IMR-90 (cell line): ENCODE measurements at regions not wholly inside any gene's neighbourhood (a gene's known extent, or its start where the extent isn't known, plus 50 kb on each side); places are given as distances from the start of the nearest gene placed in this dataset.

Experiments used
- ATAC-seq: fragments of 200-7000 bp; cut with Tn5 transposase; 2 replicates; pipeline ENCODE4 v1.9.1; 2020; ENCODE audit warnings: low read depth, mild to moderate bottlenecking, moderate library complexity
- BruUV-seq: library from RNA; stranded (reverse); fragments of 400-500 nt; replicated peaks from 2 replicates; lab custom pipeline; 2021; lab: Mats Ljungman, UMichigan
- CTCF ChIA-PET: fragments of 300-600 bp; formaldehyde crosslinking; extraction: SDS; loops from one replicate; lab custom pipeline; 2021; ENCODE audit warnings: antibody characterized with exemption; lab: Yijun Ruan, JAX
- POLR2A ChIA-PET: fragments of 300-600 bp; sonication (Branson Sonifier 250); formaldehyde crosslinking; loops from one replicate; lab custom pipeline; 2022; ENCODE audit warnings: antibody characterized with exemption; ENCODE audit not compliant: unreplicated experiment; lab: Charles Lee
- DNase-seq: peaks from one replicate; pipeline ENCODE4 v3.0.0; 2013
- H2AFZ ChIP-seq: replicated peaks from 2 replicates; pipeline ENCODE3; 2013; ENCODE audit warnings: low read length, mild to moderate bottlenecking; ENCODE audit not compliant: poor library complexity
- H2AK5ac ChIP-seq: 2 replicates; pipeline ENCODE4 v1.6.1; 2013; ENCODE audit warnings: low read depth, low read length, inconsistent platforms
- H2AK9ac ChIP-seq: replicated peaks from 2 replicates; pipeline ENCODE3; 2013; ENCODE audit warnings: mild to moderate bottlenecking, low read depth, low read length, moderate library complexity; ENCODE audit not compliant: poor library complexity
- H2BK120ac ChIP-seq: 2 replicates; pipeline ENCODE4 v1.6.1; 2013; ENCODE audit warnings: low read depth, low read length, inconsistent platforms
- H2BK15ac ChIP-seq: 3 replicates; pipeline ENCODE4 v1.6.1; 2013; ENCODE audit warnings: low read depth, low read length, inconsistent platforms
- H2BK20ac ChIP-seq: 2 replicates; pipeline ENCODE4 v1.6.1; 2013; ENCODE audit warnings: low read depth, mild to moderate bottlenecking, inconsistent platforms, low read length, moderate library complexity
- H2BK5ac ChIP-seq: 2 replicates; pipeline ENCODE4 v1.6.1; 2013; ENCODE audit warnings: mild to moderate bottlenecking, low read depth, low read length, inconsistent platforms; ENCODE audit not compliant: poor library complexity, severe bottlenecking
- H3K14ac ChIP-seq: replicated peaks from 2 replicates; pipeline ENCODE4 v1.6.1; 2013; ENCODE audit warnings: low read depth, low read length, inconsistent platforms
- H3K18ac ChIP-seq: 2 replicates; pipeline ENCODE4 v1.6.1; 2013; ENCODE audit warnings: low read depth, low read length, control low read depth
- H3K23ac ChIP-seq: 2 replicates; pipeline ENCODE4 v1.6.1; 2013; ENCODE audit warnings: low read depth, low read length, inconsistent platforms
- H3K27ac ChIP-seq: 2 replicates; pipeline ENCODE4 v1.5.1; 2013; ENCODE audit warnings: mild to moderate bottlenecking, control low read depth, low read length; ENCODE audit not compliant: insufficient read depth
- H3K27me3 ChIP-seq: 2 replicates; pipeline ENCODE4 v1.6.1; 2013; ENCODE audit warnings: low read length; ENCODE audit not compliant: control insufficient read depth, insufficient read depth
- H3K36me3 ChIP-seq: 2 replicates; pipeline ENCODE4 v1.6.1; 2013; ENCODE audit warnings: low read length, mixed read lengths; ENCODE audit not compliant: control insufficient read depth, insufficient read depth
- H3K4ac ChIP-seq: 2 replicates; pipeline ENCODE4 v1.6.1; 2013; ENCODE audit warnings: low read depth, low read length, inconsistent platforms
- H3K4me1 ChIP-seq: 2 replicates; pipeline ENCODE4 v1.6.1; 2013; ENCODE audit warnings: low read length, mixed read lengths; ENCODE audit not compliant: control insufficient read depth, insufficient read depth
- H3K4me2 ChIP-seq: 2 replicates; pipeline ENCODE4 v1.6.1; 2013; ENCODE audit warnings: low read depth, mild to moderate bottlenecking, control low read depth, low read length, moderate library complexity
- H3K4me3 ChIP-seq: 2 replicates; pipeline ENCODE4 v1.5.1; 2013; ENCODE audit warnings: low read depth, mild to moderate bottlenecking, control low read depth, low read length, moderate library complexity; ENCODE audit not compliant: insufficient read depth
- H3K56ac ChIP-seq: 2 replicates; pipeline ENCODE4 v1.6.1; 2013; ENCODE audit warnings: low read length, inconsistent platforms; ENCODE audit not compliant: insufficient read depth; ENCODE audit errors: extremely low read depth
- H3K79me1 ChIP-seq, 2 experiments: 2 replicates each; pipeline ENCODE4 v1.6.1; 2013; ENCODE audit warnings: low read length in 2 of 2, inconsistent platforms in 1 of 2, low read depth in 1 of 2
- H3K9ac ChIP-seq: 2 replicates; pipeline ENCODE4 v1.6.1; 2013; ENCODE audit warnings: low read depth, low read length, control low read depth
- H3K9me1 ChIP-seq: 2 replicates; pipeline ENCODE4 v1.6.1; 2013; ENCODE audit warnings: low read length, inconsistent platforms; ENCODE audit not compliant: insufficient read depth
- H3K9me3 ChIP-seq: 2 replicates; pipeline ENCODE4 v1.6.1; 2013; ENCODE audit warnings: low read length; ENCODE audit not compliant: control insufficient read depth, insufficient read depth
- H4K20me1 ChIP-seq: 2 replicates; pipeline ENCODE4 v1.6.1; 2013; ENCODE audit warnings: low read length, inconsistent platforms; ENCODE audit not compliant: insufficient read depth
- H4K5ac ChIP-seq: 2 replicates; pipeline ENCODE4 v1.6.1; 2013; ENCODE audit warnings: mild to moderate bottlenecking, low read depth, low read length, control low read depth
- H4K8ac ChIP-seq, 2 experiments: 2 replicates each; pipeline ENCODE4 v1.6.1; 2013; ENCODE audit warnings: low read depth in 2 of 2, low read length in 2 of 2, control low read depth in 1 of 2, inconsistent platforms in 1 of 2
- H4K91ac ChIP-seq: 2 replicates; pipeline ENCODE4 v1.6.1; 2013; ENCODE audit warnings: low read depth, low read length, inconsistent platforms; ENCODE audit not compliant: insufficient read depth
- CEBPB ChIP-seq: IDR thresholded peaks from 2 replicates; pipeline ENCODE4 v1.6.1; 2012; ENCODE audit warnings: low read depth, low read length, improper control_type of control experiment
- CHD1 ChIP-seq: IDR thresholded peaks from 2 replicates; pipeline ENCODE4 v1.6.1; 2012; ENCODE audit warnings: low read depth, low read length, improper control_type of control experiment
- MAFK ChIP-seq: IDR thresholded peaks from 2 replicates; pipeline ENCODE4 v1.6.1; 2012; ENCODE audit warnings: low read depth, low read length, improper control_type of control experiment
- MXI1 ChIP-seq: IDR thresholded peaks from 2 replicates; pipeline ENCODE4 v1.6.1; 2012; ENCODE audit warnings: low read depth, mild to moderate bottlenecking, low read length, moderate library complexity, borderline replicate concordance
- NFE2L2 ChIP-seq: fragments of 150-350 bp; IDR thresholded peaks from 2 replicates; pipeline ENCODE4 v1.6.1; 2016; ENCODE audit warnings: low read depth, mild to moderate bottlenecking, low read length
- WGBS, 2 experiments: methylation state at CpG; one replicate each; pipeline versions ENCODE4 v1.1.5 to v1.1.7; 2013; ENCODE audit warnings: missing lambda C conversion rate in 2 of 2; ENCODE audit not compliant: insufficient read length in 1 of 2; ENCODE audit errors: extremely low coverage in 2 of 2; 5-methylcytosine and 5-hydroxymethylcytosine counted together
- dilution Hi-C: fragments of 300-500 bp; cut with HindIII; formaldehyde crosslinking; loops from one replicate; pipeline ENCODE4 v1.14.3; 2018; ENCODE audit warnings: low sequenced_read_pairs; ENCODE audit not compliant: unreplicated experiment
- in situ Hi-C: fragments of 300-500 bp; cut with MboI; formaldehyde crosslinking; loops from 3 replicates; pipeline ENCODE4 v1.14.3; 2019; ENCODE audit warnings: low sequenced_read_pairs, inconsistent platforms, mixed read lengths
- intact Hi-C: fragments of 100-400 bp; cut with micrococcal nuclease; formaldehyde crosslinking; loops from 2 replicates; pipeline ENCODE4 v1.10.0; 2022
- TF ChIP-seq, protein P1 (sequence below): fragments of 150-350 bp; IDR thresholded peaks from 2 replicates; pipeline ENCODE4 v1.6.1; 2016; ENCODE audit warnings: low read depth, mild to moderate bottlenecking, low read length, moderate library complexity, borderline replicate concordance

DNA sequence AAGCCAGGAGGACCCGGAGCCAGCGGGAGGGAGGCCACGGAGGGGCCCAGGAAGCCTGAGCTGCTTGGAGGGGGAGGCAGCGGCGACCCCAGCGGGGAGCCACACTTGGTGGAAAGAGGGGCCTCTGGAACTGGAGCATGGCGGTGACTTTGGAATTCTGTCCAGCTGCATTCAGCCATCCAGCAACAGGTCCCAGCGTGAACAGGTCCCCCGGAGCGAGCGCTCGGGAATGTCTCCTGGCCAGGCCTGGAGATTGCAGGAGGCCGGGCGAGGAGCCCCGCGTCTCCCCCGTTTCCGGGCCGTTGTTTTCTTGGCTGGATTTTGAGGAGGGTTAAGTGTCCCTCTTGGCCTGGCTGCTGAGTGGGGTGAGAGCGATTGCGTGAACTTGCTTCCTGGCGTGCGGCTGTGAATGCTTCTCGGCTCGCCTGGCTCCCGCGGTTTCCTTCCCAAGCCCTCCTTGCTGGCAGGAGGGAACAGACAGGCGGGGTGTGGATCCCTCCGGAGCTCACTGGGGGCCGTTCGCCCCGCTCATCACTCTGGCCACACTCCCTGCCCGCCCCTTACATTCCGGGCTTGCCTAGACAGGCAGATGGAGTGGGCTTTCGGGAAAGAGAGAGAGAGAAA is 125.3 kb upstream of the IRX4 start:
- Histone ChIP-seq H3K14ac (no peak overlapping the region), H2BK20ac (no peak overlapping the region), H3K36me3 (no peaks in the 10 kb centered on the region), H3K18ac (no peak overlapping the region), H2AK5ac (no peak overlapping the region), H3K4ac (no peak overlapping the region), H3K27ac (no peak overlapping the region), H4K8ac (no peak overlapping the region), H3K9me3 (peaks cover 9% of the 10 kb centered on the region; the same call in 1 of the 2 replicates), H3K56ac (no peak overlapping the region), H3K4me2 (no peak overlapping the region), H4K5ac (no peak overlapping the region), H3K9ac (no peak overlapping the region), H4K20me1 (no peaks in the 10 kb centered on the region), H2AK9ac (no peak overlapping the region), H2BK15ac (no peak overlapping the region), H3K23ac (no peak overlapping the region), H2BK5ac (no peak overlapping the region), H2BK120ac (no peak overlapping the region), H2AFZ (no peak overlapping the region), H3K27me3 (no peaks in the 10 kb centered on the region; the same call in 1 of the 2 replicates), H3K4me3 (no peak overlapping the region), H4K91ac (no peak overlapping the region), H3K4me1 (no peaks in the 10 kb centered on the region), H3K79me1 (no peaks in the 10 kb centered on the region), H3K9me1 (no peaks in the 10 kb centered on the region)
- no peak for ATAC-seq
- in situ Hi-C loops = no loop called here
- ChIA-PET CTCF (interaction anchor here (0.6 kb wide), 1 partner anchor 18 kb away, joined by 3 read pairs; no protein-coding TSS in a partner anchor), POLR2A (no interaction called here)
- intact Hi-C loops = no loop called here
- dilution Hi-C loops = no loop called here
- no peak for DNase-seq
- BruUV-seq = no TSS peak
- 6% methylated on average over 9 of the region's 35 CpGs; no CpG with 5 or more reads in 1 of the 2 experiments for WGBS, 2 experiments
- TF ChIP-seq MAFK = no peak
- no peak for TF ChIP-seq MXI1
- no peak for TF ChIP-seq NFE2L2
- TF ChIP-seq CEBPB = no peak
- TF ChIP-seq CHD1 = no peak
- TF ChIP-seq, protein P1, sequence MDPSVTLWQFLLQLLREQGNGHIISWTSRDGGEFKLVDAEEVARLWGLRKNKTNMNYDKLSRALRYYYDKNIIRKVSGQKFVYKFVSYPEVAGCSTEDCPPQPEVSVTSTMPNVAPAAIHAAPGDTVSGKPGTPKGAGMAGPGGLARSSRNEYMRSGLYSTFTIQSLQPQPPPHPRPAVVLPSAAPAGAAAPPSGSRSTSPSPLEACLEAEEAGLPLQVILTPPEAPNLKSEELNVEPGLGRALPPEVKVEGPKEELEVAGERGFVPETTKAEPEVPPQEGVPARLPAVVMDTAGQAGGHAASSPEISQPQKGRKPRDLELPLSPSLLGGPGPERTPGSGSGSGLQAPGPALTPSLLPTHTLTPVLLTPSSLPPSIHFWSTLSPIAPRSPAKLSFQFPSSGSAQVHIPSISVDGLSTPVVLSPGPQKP = no peak
